NCI-H2081 (cell line): ENCODE measurements at regions not wholly inside any gene's neighbourhood (a gene's known extent, or its start where the extent isn't known, plus 50 kb on each side); places are given as distances from the start of the nearest gene placed in this dataset.

Experiments
- DNase-seq, 2 experiments: peaks; one replicate each; lab custom pipeline; 2025; lab: John Stamatoyannopoulos, UW

DNA sequence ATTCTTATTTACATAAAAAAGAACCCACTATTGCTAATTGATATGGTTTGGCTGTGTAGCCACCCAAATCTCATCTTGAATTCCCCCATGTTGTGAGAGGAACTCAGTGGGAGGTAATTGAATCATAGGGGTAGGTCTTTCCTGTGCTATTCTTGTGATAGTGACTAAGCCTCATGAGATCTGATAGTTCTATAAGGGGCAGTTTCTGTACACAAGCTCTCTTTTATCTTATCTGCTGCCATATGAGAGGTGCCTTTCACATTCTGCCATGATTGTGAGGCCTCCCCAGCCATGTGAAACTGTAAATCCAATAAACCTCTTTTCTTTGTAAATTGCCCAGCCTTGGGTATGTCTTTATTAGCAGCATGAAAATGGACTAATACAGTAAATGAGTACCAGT, 58.2 kb upstream of the PRR16 start:
- no peak for DNase-seq

DNA sequence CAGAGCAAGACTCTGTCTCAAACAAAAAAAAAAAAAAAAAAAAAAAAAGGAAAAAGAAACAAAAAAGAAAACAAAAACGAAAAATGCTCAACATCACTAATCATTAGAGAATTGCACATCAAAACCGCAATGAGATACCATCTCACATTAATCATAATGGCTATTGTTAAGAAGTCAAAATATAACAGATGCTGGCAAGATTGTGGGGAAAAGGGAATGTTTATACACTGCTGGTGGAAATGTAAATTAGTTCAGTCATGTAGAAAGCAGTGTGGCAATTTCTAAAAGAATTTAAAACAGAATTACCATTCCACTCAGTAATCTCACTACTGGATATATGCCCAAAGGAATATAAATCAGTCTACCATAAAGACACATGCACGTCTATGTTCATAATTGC, 50.4 kb upstream of the PRR16 start:
- DNase-seq: no peak
